Activated B cell treated with CpG ODN at 0.5 μM for 24 hours (primary cell): ENCODE measurements at regions not wholly inside any gene's neighbourhood (a gene's known extent, or its start where the extent isn't known, plus 50 kb on each side); places are given as distances from the start of the nearest gene placed in this dataset.

Experiments used
- ATAC-seq: fragments of 200-7000 bp; cut with Tn5 transposase; one replicate; pipeline ENCODE4 v1.10.0; 2021; ENCODE audit warnings: low read depth, mild to moderate bottlenecking, moderate library complexity
- CTCF ChIA-PET: fragments of 350-600 bp; sonication (Branson Sonifier 250); formaldehyde crosslinking; loops from one replicate; lab custom pipeline; 2021; ENCODE audit warnings: antibody characterized with exemption; lab: Charles Lee
- POLR2A ChIA-PET: fragments of 350-600 bp; sonication (Branson Sonifier 250); formaldehyde crosslinking; loops from one replicate; lab custom pipeline; 2021; ENCODE audit warnings: antibody characterized with exemption; lab: Charles Lee
- DNase-seq: peaks from one replicate; pipeline ENCODE4 v3.0.0; 2022
- H3K27ac Mint-ChIP-seq: one replicate; pipeline ENCODE4 v1.8.0; 2020; ENCODE audit warnings: mixed read lengths
- H3K27me3 Mint-ChIP-seq: one replicate; pipeline ENCODE4 v1.8.0; 2021; ENCODE audit warnings: mixed read lengths
- H3K36me3 Mint-ChIP-seq: one replicate; pipeline ENCODE4 v1.8.0; 2021; ENCODE audit warnings: low read depth, mixed read lengths
- H3K4me1 Mint-ChIP-seq: one replicate; pipeline ENCODE4 v1.8.0; 2021; ENCODE audit warnings: mixed read lengths
- H3K4me3 Mint-ChIP-seq: one replicate; pipeline ENCODE4 v1.8.0; 2020; ENCODE audit warnings: mild to moderate bottlenecking, mixed read lengths
- H3K9me3 Mint-ChIP-seq: one replicate; pipeline ENCODE4 v1.8.0; 2020; ENCODE audit warnings: mixed read lengths
- CTCF ChIP-seq: fragments of 200-600 bp; IDR thresholded peaks from one replicate; pipeline ENCODE4 v1.8.0; 2022; ENCODE audit warnings: antibody characterized with exemption, mild to moderate bottlenecking
- intact Hi-C: fragments of 100-400 bp; cut with micrococcal nuclease; formaldehyde crosslinking; loops from one replicate; pipeline ENCODE4 v1.15.1; 2024

- DNase-seq = no peak
- CTCF ChIA-PET = interaction anchor here (2.3 kb wide), 1 partner anchor 223 kb away, joined by 6 read pairs; no protein-coding TSS in a partner anchor
Observed at GRCh38 chr6:56370127-56370540, 122.8 kb upstream of the COL21A1 start.

GRCh38 chr6:56368491-56368890 is 121.1 kb upstream of the COL21A1 start:
- intact Hi-C loops = no loop called here
- H3K27ac Mint-ChIP-seq = no peak overlapping the region
- no peak for ATAC-seq

More at GRCh38 chr6:56370127-56370540, 122.8 kb upstream of the COL21A1 start:
- POLR2A ChIA-PET = no interaction called here
- no peak for ATAC-seq
- H3K9me3 Mint-ChIP-seq = no peaks in the 10 kb centered on the region
- intact Hi-C loops = no loop called here
- peaks cover 10% of the 10 kb centered on the region for H3K4me1 Mint-ChIP-seq
- TF ChIP-seq CTCF = no peak
- H3K27ac Mint-ChIP-seq = no peak overlapping the region
- no peaks in the 10 kb centered on the region for H3K36me3 Mint-ChIP-seq
- H3K4me3 Mint-ChIP-seq = no peak overlapping the region
- peaks cover 3% of the 10 kb centered on the region for H3K27me3 Mint-ChIP-seq

DNA sequence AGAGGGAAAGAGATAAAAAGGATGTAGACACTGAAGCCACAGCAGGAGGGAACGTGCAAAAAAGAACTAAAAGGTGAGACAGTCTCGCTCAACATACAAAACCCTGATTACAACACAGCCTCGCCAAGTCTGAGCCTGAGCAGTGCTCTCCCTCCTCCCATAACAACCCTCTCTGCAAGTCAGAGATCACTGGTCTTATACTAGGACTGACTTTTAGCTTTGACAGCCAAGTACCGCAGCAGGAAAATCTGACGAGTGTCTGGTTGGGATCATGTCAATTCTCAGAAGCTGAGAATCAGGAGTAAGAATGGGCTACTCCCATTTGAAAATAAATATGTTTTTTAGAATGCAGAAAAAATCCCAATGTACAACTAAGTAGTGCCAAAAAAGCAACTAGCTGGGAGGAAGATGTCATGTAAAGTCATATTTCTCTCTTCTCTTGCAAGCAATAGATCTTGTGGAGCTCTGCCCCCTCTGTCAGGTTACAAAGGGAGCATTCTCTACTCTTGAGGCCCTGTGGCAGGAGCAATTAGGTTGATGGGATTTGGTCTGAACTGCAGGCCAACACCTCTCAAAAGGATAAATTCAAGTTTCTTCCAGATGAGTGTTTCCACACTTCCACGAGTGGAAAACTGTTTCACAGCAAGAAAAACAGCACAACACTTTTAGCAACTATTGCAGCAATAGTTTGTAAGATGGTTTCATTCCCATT is 118.9 kb upstream of the COL21A1 start:
- CTCF ChIA-PET = interaction anchor here (1.5 kb wide), 1 partner anchor 205 kb away, joined by 3 read pairs; no protein-coding TSS in a partner anchor
- intact Hi-C loops = no loop called here
- no peaks in the 10 kb centered on the region for H3K36me3 Mint-ChIP-seq
- no peak overlapping the region for H3K4me3 Mint-ChIP-seq
- ATAC-seq = no peak
- H3K4me1 Mint-ChIP-seq = peaks cover 9% of the 10 kb centered on the region
- H3K27ac Mint-ChIP-seq = no peak overlapping the region
- POLR2A ChIA-PET = no interaction called here
- H3K9me3 Mint-ChIP-seq = no peaks in the 10 kb centered on the region
- no peaks in the 10 kb centered on the region for H3K27me3 Mint-ChIP-seq
- TF ChIP-seq CTCF = no peak
- DNase-seq = no peak

More at GRCh38 chr6:56368491-56368890, 121.1 kb upstream of the COL21A1 start:
- H3K4me3 Mint-ChIP-seq = no peak overlapping the region
- ChIA-PET POLR2A (no interaction called here), CTCF (interaction anchor here (1.5 to 2.3 kb wide), 2 partner anchors 224 to 227 kb away, joined by 3 to 6 read pairs; no protein-coding TSS in a partner anchor)
- no peaks in the 10 kb centered on the region for H3K27me3 Mint-ChIP-seq
- H3K9me3 Mint-ChIP-seq = no peaks in the 10 kb centered on the region
- no peak for TF ChIP-seq CTCF
- H3K4me1 Mint-ChIP-seq = peaks cover 10% of the 10 kb centered on the region
- no peaks in the 10 kb centered on the region for H3K36me3 Mint-ChIP-seq
- DNase-seq = no peak

DNA sequence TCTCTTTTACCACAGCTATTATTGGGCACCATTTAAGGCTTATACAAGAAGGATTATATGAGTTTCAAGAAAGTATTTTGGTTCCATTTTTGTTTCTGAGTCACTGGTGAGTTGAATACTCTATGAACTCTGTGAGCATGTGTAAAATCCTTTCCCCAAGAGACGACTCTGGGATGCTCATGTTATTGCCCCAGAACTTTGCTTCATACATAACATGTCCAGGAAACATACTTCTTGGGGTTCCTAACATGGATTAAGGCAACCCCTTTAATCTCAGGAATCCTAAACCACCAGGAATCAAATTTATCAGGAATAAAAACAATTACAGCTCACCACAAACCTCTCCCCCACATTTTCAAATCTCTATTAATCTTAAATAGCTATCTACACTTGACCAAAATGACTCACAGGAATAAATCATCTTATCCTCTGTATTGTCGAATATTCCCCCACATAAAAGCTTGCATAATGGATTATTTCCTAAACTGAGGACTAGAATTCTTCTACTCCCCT is 117.5 kb upstream of the COL21A1 start:
- POLR2A ChIA-PET = no interaction called here
- ATAC-seq (no peak), DNase-seq (no peak)
- CTCF ChIA-PET = interaction anchor here (1.7 to 3.5 kb wide), 2 partner anchors 206 to 228 kb away, joined by 5 to 14 read pairs; no protein-coding TSS in a partner anchor
- no peaks in the 10 kb centered on the region for H3K36me3 Mint-ChIP-seq
- no peaks in the 10 kb centered on the region for H3K27me3 Mint-ChIP-seq
- intact Hi-C loops = no loop called here
- H3K9me3 Mint-ChIP-seq = no peaks in the 10 kb centered on the region
- H3K27ac Mint-ChIP-seq = no peak overlapping the region
- TF ChIP-seq CTCF = no peak
- H3K4me3 Mint-ChIP-seq = no peak overlapping the region
- H3K4me1 Mint-ChIP-seq = no peaks in the 10 kb centered on the region

DNA sequence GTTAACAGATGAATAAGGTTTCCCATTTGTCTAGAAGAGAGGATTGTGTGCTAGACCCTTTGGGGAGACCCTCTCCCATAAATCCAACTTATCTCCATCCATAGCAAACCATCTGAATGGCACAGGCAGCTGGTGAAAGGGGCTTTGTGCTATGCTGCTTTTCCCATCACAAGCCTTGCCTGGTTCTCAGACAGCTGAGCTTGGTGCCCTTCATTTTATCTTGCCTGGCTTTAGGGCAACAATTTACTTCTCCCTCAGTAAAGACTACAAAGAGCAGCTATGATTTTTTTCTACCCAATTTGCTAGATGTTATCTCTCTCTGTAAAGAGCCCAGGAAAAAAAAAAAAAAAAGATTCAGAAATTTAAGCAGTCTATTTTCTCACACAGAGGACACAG is 117.0 kb upstream of the COL21A1 start:
- no peaks in the 10 kb centered on the region for H3K27me3 Mint-ChIP-seq
- no peaks in the 10 kb centered on the region for H3K36me3 Mint-ChIP-seq
- DNase-seq (no peak), ATAC-seq (no peak)
- CTCF ChIA-PET = interaction anchor here (1.7 to 3.5 kb wide), 2 partner anchors 206 to 228 kb away, joined by 5 to 14 read pairs; no protein-coding TSS in a partner anchor
- POLR2A ChIA-PET = no interaction called here
- intact Hi-C loops = no loop called here
- H3K9me3 Mint-ChIP-seq = no peaks in the 10 kb centered on the region
- no peaks in the 10 kb centered on the region for H3K4me1 Mint-ChIP-seq
- H3K27ac Mint-ChIP-seq = no peak overlapping the region
- TF ChIP-seq CTCF = no peak
- H3K4me3 Mint-ChIP-seq = no peak overlapping the region
